ENCODE measurements at regions not wholly inside any gene's neighbourhood (a gene's known extent, or its start where the extent isn't known, plus 50 kb on each side); places are given as distances from the start of the nearest gene placed in this dataset.

GRCh38 chr14:101368629-101369028 is 192.7 kb upstream of the DIO3 start:
- no peak overlapping the region for H2AFZ ChIP-seq (ENCODE audit: low read depth)
- H4K20me1 ChIP-seq (ENCODE audit: insufficient read depth), result no peaks in the 10 kb centered on the region
- H3K79me2 ChIP-seq (ENCODE audit: insufficient read depth, low read depth), result no peaks in the 10 kb centered on the region
- H3K4me2 ChIP-seq, result no peak overlapping the region
- no peak for TF ChIP-seq CTCF (conservative IDR thresholded peaks at IDR 0.05; ENCODE audit: low read depth, low read length)
- H3K9ac ChIP-seq, result no peak overlapping the region
- no peaks in the 10 kb centered on the region for H3K36me3 ChIP-seq (ENCODE audit: insufficient read depth)
- peaks cover 3% of the 10 kb centered on the region; the same call in 1 of the 2 replicates for H3K27me3 ChIP-seq (ENCODE audit: insufficient read depth, low read depth)
- no peaks in the 10 kb centered on the region for H3K4me1 ChIP-seq (ENCODE audit: low read depth, poor library complexity, severe bottlenecking)
- no peak overlapping the region for H3K27ac ChIP-seq
- H3K4me3 ChIP-seq (IDR thresholded peaks at IDR 0.05; ENCODE audit: insufficient read depth, low read depth, low read length), result no peak overlapping the region

GRCh38 chr14:101369194-101369915 is 191.9 kb upstream of the DIO3 start:
- Histone ChIP-seq H3K4me3 (IDR thresholded peaks at IDR 0.05; ENCODE audit: insufficient read depth, low read depth, low read length) (no peak overlapping the region), H3K79me2 (ENCODE audit: insufficient read depth, low read depth) (no peaks in the 10 kb centered on the region), H2AFZ (ENCODE audit: low read depth) (no peak overlapping the region), H3K4me2 (no peak overlapping the region), H3K36me3 (ENCODE audit: insufficient read depth) (no peaks in the 10 kb centered on the region), H3K27ac (no peak overlapping the region), H3K9ac (no peak overlapping the region), H4K20me1 (ENCODE audit: insufficient read depth) (no peaks in the 10 kb centered on the region), H3K27me3 (ENCODE audit: insufficient read depth, low read depth) (peaks cover 3% of the 10 kb centered on the region; the same call in 1 of the 2 replicates), H3K4me1 (ENCODE audit: low read depth, poor library complexity, severe bottlenecking) (no peaks in the 10 kb centered on the region)
- TF ChIP-seq CTCF (conservative IDR thresholded peaks at IDR 0.05; ENCODE audit: low read depth, low read length), result no peak

GRCh38 chr14:101369916-101370592 is 191.2 kb upstream of the DIO3 start:
- no peaks in the 10 kb centered on the region for H3K4me1 ChIP-seq (ENCODE audit: low read depth, poor library complexity, severe bottlenecking)
- no peak overlapping the region for H3K4me3 ChIP-seq (IDR thresholded peaks at IDR 0.05; ENCODE audit: insufficient read depth, low read depth, low read length)
- H3K4me2 ChIP-seq, result no peak overlapping the region
- no peak overlapping the region for H3K9ac ChIP-seq
- no peaks in the 10 kb centered on the region for H3K79me2 ChIP-seq (ENCODE audit: insufficient read depth, low read depth)
- H2AFZ ChIP-seq (ENCODE audit: low read depth), result no peak overlapping the region
- no peaks in the 10 kb centered on the region; the same call in 1 of the 2 replicates for H3K27me3 ChIP-seq (ENCODE audit: insufficient read depth, low read depth)
- no peaks in the 10 kb centered on the region for H4K20me1 ChIP-seq (ENCODE audit: insufficient read depth)
- no peaks in the 10 kb centered on the region for H3K36me3 ChIP-seq (ENCODE audit: insufficient read depth)
- no peak overlapping the region for H3K27ac ChIP-seq
- no peak for TF ChIP-seq CTCF (conservative IDR thresholded peaks at IDR 0.05; ENCODE audit: low read depth, low read length)

GRCh38 chr14:101370593-101371569 is 190.4 kb upstream of the DIO3 start:
- Histone ChIP-seq H3K4me1 (ENCODE audit: low read depth, poor library complexity, severe bottlenecking) (no peaks in the 10 kb centered on the region), H3K4me2 (no peak overlapping the region), H3K79me2 (ENCODE audit: insufficient read depth, low read depth) (no peaks in the 10 kb centered on the region), H3K9ac (no peak overlapping the region), H2AFZ (ENCODE audit: low read depth) (no peak overlapping the region), H3K27me3 (ENCODE audit: insufficient read depth, low read depth) (no peaks in the 10 kb centered on the region; the same call in 1 of the 2 replicates), H4K20me1 (ENCODE audit: insufficient read depth) (no peaks in the 10 kb centered on the region), H3K4me3 (IDR thresholded peaks at IDR 0.05; ENCODE audit: insufficient read depth, low read depth, low read length) (no peak overlapping the region), H3K36me3 (ENCODE audit: insufficient read depth) (no peaks in the 10 kb centered on the region), H3K27ac (no peak overlapping the region)
- no peak for TF ChIP-seq CTCF (conservative IDR thresholded peaks at IDR 0.05; ENCODE audit: low read depth, low read length)
